H9 (cell line): ENCODE measurements at regions not wholly inside any gene's neighbourhood (a gene's known extent, or its start where the extent isn't known, plus 50 kb on each side); places are given as distances from the start of the nearest gene placed in this dataset.

ENCODE experiments used
- DNase-seq: peaks from one replicate; pipeline ENCODE4 v3.0.0-alpha.2; 2017
- H2AFZ ChIP-seq: one replicate; pipeline ENCODE4 v1.6.1; 2013; ENCODE audit warnings: mild to moderate bottlenecking, low read length, control low read depth, moderate library complexity
- H2AK5ac ChIP-seq: 2 replicates; pipeline ENCODE4 v1.6.1; 2013; ENCODE audit warnings: low read length, control low read depth, mixed read lengths; ENCODE audit not compliant: insufficient read length
- H2BK120ac ChIP-seq: one replicate; pipeline ENCODE4 v1.6.1; 2013; ENCODE audit warnings: low read depth, mild to moderate bottlenecking, low read length, control low read depth, inconsistent platforms; ENCODE audit not compliant: poor library complexity, severe bottlenecking
- H2BK12ac ChIP-seq: 2 replicates; pipeline ENCODE4 v1.6.1; 2013; ENCODE audit warnings: low read length, control low read depth, mixed read lengths, low read depth; ENCODE audit not compliant: insufficient read length
- H2BK15ac ChIP-seq: 2 replicates; pipeline ENCODE4 v1.6.1; 2013; ENCODE audit warnings: low read depth, low read length, control low read depth
- H2BK20ac ChIP-seq: one replicate; pipeline ENCODE4 v1.6.1; 2013; ENCODE audit warnings: low read depth, mild to moderate bottlenecking, low read length, control low read depth, inconsistent platforms; ENCODE audit not compliant: poor library complexity, severe bottlenecking
- H2BK5ac ChIP-seq: 2 replicates; pipeline ENCODE4 v1.6.1; 2013; ENCODE audit warnings: low read length, control low read depth, mixed read lengths; ENCODE audit not compliant: insufficient read length
- H3K14ac ChIP-seq: 2 replicates; pipeline ENCODE4 v1.6.1; 2013; ENCODE audit warnings: low read length, control low read depth; ENCODE audit not compliant: insufficient read depth
- H3K18ac ChIP-seq: 2 replicates; pipeline ENCODE4 v1.6.1; 2013; ENCODE audit warnings: low read depth, mild to moderate bottlenecking, mixed read lengths, low read length, control low read depth; ENCODE audit not compliant: insufficient read length
- H3K23ac ChIP-seq: 2 replicates; pipeline ENCODE4 v1.6.1; 2013; ENCODE audit warnings: low read length, control low read depth, mixed read lengths, low read depth; ENCODE audit not compliant: insufficient read length
- H3K23me2 ChIP-seq: 2 replicates; pipeline ENCODE4 v1.6.1; 2013; ENCODE audit warnings: low read depth, mild to moderate bottlenecking, mixed read lengths, low read length, control low read depth; ENCODE audit not compliant: insufficient read length, poor library complexity, severe bottlenecking
- H3K27ac ChIP-seq: 2 replicates; pipeline ENCODE4 v1.5.1; 2013; ENCODE audit warnings: low read length, control low read depth, mixed read lengths, low read depth; ENCODE audit not compliant: insufficient read length
- H3K27me3 ChIP-seq: 2 replicates; pipeline ENCODE4 v1.6.1; 2013; ENCODE audit warnings: low read length, control low read depth, inconsistent platforms; ENCODE audit not compliant: insufficient read depth
- H3K4ac ChIP-seq: 2 replicates; pipeline ENCODE4 v1.6.1; 2013; ENCODE audit warnings: low read depth, mild to moderate bottlenecking, control low read depth, inconsistent platforms, low read length, moderate library complexity
- H3K4me1 ChIP-seq: 2 replicates; pipeline ENCODE4 v1.6.1; 2013; ENCODE audit warnings: low read length, control low read depth, inconsistent platforms; ENCODE audit not compliant: insufficient read depth
- H3K4me2 ChIP-seq: 2 replicates; pipeline ENCODE4 v1.6.1; 2013; ENCODE audit warnings: low read length, control low read depth, mixed read lengths; ENCODE audit not compliant: insufficient read length, insufficient read depth
- H3K56ac ChIP-seq: 2 replicates; pipeline ENCODE4 v1.6.1; 2013; ENCODE audit warnings: low read depth, mild to moderate bottlenecking, mixed read lengths, low read length, control low read depth; ENCODE audit not compliant: insufficient read length
- H3K79me1 ChIP-seq: 2 replicates; pipeline ENCODE4 v1.6.1; 2013; ENCODE audit warnings: low read depth, mild to moderate bottlenecking, moderate library complexity, low read length, control low read depth, inconsistent platforms; ENCODE audit not compliant: insufficient read depth, poor library complexity, severe bottlenecking
- H3K79me2 ChIP-seq: 2 replicates; pipeline ENCODE4 v1.6.1; 2013; ENCODE audit warnings: low read length, control low read depth, inconsistent platforms; ENCODE audit not compliant: insufficient read depth
- H3K9ac ChIP-seq: 2 replicates; pipeline ENCODE4 v1.6.1; 2013; ENCODE audit warnings: low read length, control low read depth, mixed read lengths; ENCODE audit not compliant: insufficient read length; ENCODE audit errors: extremely low read depth
- H3K9me3 ChIP-seq: one replicate; pipeline ENCODE4 v1.6.1; 2013; ENCODE audit warnings: low read depth, low read length, inconsistent platforms; ENCODE audit not compliant: control insufficient read depth
- H3T11ph ChIP-seq: one replicate; pipeline ENCODE4 v1.6.1; 2013; ENCODE audit warnings: mild to moderate bottlenecking, low read length, control low read depth, inconsistent platforms
- H4K20me1 ChIP-seq: one replicate; pipeline ENCODE4 v1.6.1; 2013; ENCODE audit not compliant: control insufficient read depth, insufficient read length, insufficient read depth
- H4K5ac ChIP-seq: 2 replicates; pipeline ENCODE4 v1.6.1; 2013; ENCODE audit warnings: low read depth, mild to moderate bottlenecking, mixed read lengths, low read length, control low read depth; ENCODE audit not compliant: insufficient read length
- H4K8ac ChIP-seq: replicated peaks from 2 replicates; pipeline ENCODE4 v1.6.1; 2013; ENCODE audit warnings: low read length, control low read depth, mixed read lengths, low read depth; ENCODE audit not compliant: insufficient read length
- H4K91ac ChIP-seq: 2 replicates; pipeline ENCODE4 v1.6.1; 2013; ENCODE audit warnings: low read depth, mild to moderate bottlenecking, moderate library complexity, mixed read lengths, low read length, control low read depth; ENCODE audit not compliant: insufficient read length
- H3K27ac Mint-ChIP-seq, 3 experiments: 2 replicates in 2 of 3; 3 replicates in 1 of 3; pipeline ENCODE4 v1.8.0; 2020 to 2021; ENCODE audit warnings: mixed read lengths in 3 of 3, mild to moderate bottlenecking in 1 of 3, moderate library complexity in 1 of 3
- H3K27me3 Mint-ChIP-seq: 2 replicates; pipeline ENCODE4 v1.8.0; 2021; ENCODE audit warnings: low read depth, mild to moderate bottlenecking, moderate library complexity, mixed read lengths
- H3K36me3 Mint-ChIP-seq, 3 experiments: 2 replicates in 2 of 3; 3 replicates in 1 of 3; pipeline ENCODE4 v1.8.0; 2020 to 2021; ENCODE audit warnings: low read depth in 3 of 3, mixed read lengths in 3 of 3; ENCODE audit not compliant: insufficient read depth in 1 of 3
- H3K4me1 Mint-ChIP-seq, 2 experiments: 2 replicates each; pipeline ENCODE4 v1.8.0; 2020; ENCODE audit warnings: mixed read lengths in 2 of 2
- H3K4me3 Mint-ChIP-seq, 2 experiments: 2 replicates in 1 of 2; 3 replicates in 1 of 2; pipeline ENCODE4 v1.8.0; 2020 to 2021; ENCODE audit warnings: mild to moderate bottlenecking in 2 of 2, mixed read lengths in 2 of 2, moderate library complexity in 1 of 2
- H3K9me3 Mint-ChIP-seq, 2 experiments: 2 replicates in 1 of 2; 3 replicates in 1 of 2; pipeline ENCODE4 v1.8.0; 2020; ENCODE audit warnings: mild to moderate bottlenecking in 2 of 2, mixed read lengths in 2 of 2, moderate library complexity in 1 of 2
- WGBS: extraction: QIAGEN DNeasy Blood & Tissue Kit; methylation state at CpG from one replicate; pipeline ENCODE4 v1.1.7; 2013; ENCODE audit warnings: missing lambda C conversion rate, low lambda C conversion rate, mixed read lengths; ENCODE audit not compliant: insufficient read length; ENCODE audit errors: extremely low coverage; 5-methylcytosine and 5-hydroxymethylcytosine counted together
- TF ChIP-seq, protein P1 (sequence below): fragments of 200-600 bp; sonication (generic); conservative IDR thresholded peaks from 3 replicates; pipeline ENCODE4 v1.8.0; 2021; ENCODE audit warnings: antibody characterized with exemption, mild to moderate bottlenecking

DNA sequence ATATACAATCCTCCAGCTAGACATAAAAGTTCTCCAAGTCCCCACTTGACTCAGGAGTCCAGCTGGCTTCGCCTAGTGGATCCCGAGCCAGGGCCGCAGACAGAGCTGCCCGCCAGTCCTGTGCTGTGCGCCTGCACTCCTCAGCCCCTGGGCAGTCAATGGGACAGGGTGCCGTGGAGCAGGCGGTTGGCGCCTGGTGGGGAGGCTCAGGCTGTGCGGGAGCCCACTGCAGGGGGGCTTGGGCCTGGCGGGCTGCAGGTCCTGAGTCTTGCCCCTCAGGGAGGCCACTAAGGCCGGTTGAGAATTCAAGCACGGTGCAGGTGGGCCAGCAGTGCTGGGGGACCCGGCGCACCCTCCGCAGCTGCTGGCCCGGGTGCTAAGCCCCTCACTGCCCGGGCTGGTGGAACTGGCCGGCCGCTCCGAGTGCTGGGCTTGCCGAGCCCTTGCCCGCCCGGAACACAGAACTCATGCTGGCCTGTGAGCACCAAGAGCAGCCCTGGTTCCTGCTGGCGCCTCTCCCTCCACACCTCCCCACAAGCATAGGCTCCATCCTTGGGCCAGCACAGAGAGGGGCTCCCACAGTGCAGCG is 884.8 kb upstream of the LRRC4C start:
- Histone ChIP-seq H2AFZ (no peak overlapping the region), H3T11ph (no peak overlapping the region), H3K56ac (no peak overlapping the region), H2BK120ac (no peak overlapping the region), H3K27me3 (no peaks in the 10 kb centered on the region), H4K8ac (no peak overlapping the region), H3K79me2 (no peaks in the 10 kb centered on the region), H3K23ac (no peak overlapping the region), H3K23me2 (no peaks in the 10 kb centered on the region), H3K4me1 (no peaks in the 10 kb centered on the region), H4K91ac (no peak overlapping the region), H3K27ac (no peak overlapping the region), H2BK20ac (no peak overlapping the region), H4K5ac (no peak overlapping the region), H3K4ac (no peak overlapping the region), H2BK15ac (no peak overlapping the region), H3K9me3 (no peaks in the 10 kb centered on the region), H3K14ac (no peak overlapping the region), H3K79me1 (no peaks in the 10 kb centered on the region), H3K9ac (no peak overlapping the region), H2BK5ac (no peak overlapping the region), H3K18ac (no peak overlapping the region), H3K4me2 (no peak overlapping the region), H2AK5ac (no peak overlapping the region), H4K20me1 (no peaks in the 10 kb centered on the region), H2BK12ac (no peak overlapping the region)
- Mint-ChIP-seq H3K4me1 (no peaks in the 10 kb centered on the region), H3K27me3 (no peaks in the 10 kb centered on the region), H3K36me3 (peaks cover 0 to 3% (median under 1%) of the 10 kb centered on the region in 3 experiments; a peak in 3 of 7 replicates), H3K27ac (no peak overlapping the region), H3K4me3 (no peak overlapping the region), H3K9me3 (peaks cover 3 to 12% of the 10 kb centered on the region in 2 experiments; a peak in 3 of 5 replicates)
- WGBS, result no CpG with 5 or more reads among the region's 25 CpGs
- no peak for DNase-seq
- TF ChIP-seq, protein P1, sequence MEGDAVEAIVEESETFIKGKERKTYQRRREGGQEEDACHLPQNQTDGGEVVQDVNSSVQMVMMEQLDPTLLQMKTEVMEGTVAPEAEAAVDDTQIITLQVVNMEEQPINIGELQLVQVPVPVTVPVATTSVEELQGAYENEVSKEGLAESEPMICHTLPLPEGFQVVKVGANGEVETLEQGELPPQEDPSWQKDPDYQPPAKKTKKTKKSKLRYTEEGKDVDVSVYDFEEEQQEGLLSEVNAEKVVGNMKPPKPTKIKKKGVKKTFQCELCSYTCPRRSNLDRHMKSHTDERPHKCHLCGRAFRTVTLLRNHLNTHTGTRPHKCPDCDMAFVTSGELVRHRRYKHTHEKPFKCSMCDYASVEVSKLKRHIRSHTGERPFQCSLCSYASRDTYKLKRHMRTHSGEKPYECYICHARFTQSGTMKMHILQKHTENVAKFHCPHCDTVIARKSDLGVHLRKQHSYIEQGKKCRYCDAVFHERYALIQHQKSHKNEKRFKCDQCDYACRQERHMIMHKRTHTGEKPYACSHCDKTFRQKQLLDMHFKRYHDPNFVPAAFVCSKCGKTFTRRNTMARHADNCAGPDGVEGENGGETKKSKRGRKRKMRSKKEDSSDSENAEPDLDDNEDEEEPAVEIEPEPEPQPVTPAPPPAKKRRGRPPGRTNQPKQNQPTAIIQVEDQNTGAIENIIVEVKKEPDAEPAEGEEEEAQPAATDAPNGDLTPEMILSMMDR, result no peak
